Retinal pigment epithelial cell (primary cell): ENCODE measurements at regions not wholly inside any gene's neighbourhood (a gene's known extent, or its start where the extent isn't known, plus 50 kb on each side); places are given as distances from the start of the nearest gene placed in this dataset.

Experiments used
- DNase-seq: peaks from one replicate; pipeline ENCODE4 v3.0.0-alpha.2; 2010; ENCODE audit warnings: low read depth
- H3K4me3 ChIP-seq: 2 replicates; pipeline ENCODE4 v1.5.1; 2011; ENCODE audit warnings: mild to moderate bottlenecking, low read length, control low read depth, moderate library complexity
- TF ChIP-seq, protein P1 (sequence below): conservative IDR thresholded peaks from 2 replicates; pipeline ENCODE4 v1.5.1; 2011; ENCODE audit warnings: low read depth, low read length, control low read depth, inconsistent platforms

DNA sequence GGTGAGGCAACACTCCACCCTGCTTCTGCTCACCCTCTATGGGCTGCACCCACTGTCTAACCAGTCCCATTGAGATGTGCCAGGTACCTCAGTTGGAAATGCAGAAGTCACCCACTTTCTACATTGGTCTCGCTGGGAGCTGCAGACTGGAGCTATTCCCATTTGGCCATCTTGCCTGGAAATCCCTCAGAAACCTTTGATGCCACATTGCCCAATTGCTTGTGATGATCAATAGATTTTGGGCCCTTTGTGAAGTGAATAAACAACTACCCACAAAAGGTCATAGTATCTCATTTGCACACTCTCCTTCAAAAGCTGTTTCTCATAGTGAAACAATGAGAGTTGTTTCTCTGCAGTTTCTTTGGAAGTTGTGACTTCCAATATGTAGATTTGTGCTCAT, 742.9 kb downstream of the INHBA start:
- TF ChIP-seq, protein P1, sequence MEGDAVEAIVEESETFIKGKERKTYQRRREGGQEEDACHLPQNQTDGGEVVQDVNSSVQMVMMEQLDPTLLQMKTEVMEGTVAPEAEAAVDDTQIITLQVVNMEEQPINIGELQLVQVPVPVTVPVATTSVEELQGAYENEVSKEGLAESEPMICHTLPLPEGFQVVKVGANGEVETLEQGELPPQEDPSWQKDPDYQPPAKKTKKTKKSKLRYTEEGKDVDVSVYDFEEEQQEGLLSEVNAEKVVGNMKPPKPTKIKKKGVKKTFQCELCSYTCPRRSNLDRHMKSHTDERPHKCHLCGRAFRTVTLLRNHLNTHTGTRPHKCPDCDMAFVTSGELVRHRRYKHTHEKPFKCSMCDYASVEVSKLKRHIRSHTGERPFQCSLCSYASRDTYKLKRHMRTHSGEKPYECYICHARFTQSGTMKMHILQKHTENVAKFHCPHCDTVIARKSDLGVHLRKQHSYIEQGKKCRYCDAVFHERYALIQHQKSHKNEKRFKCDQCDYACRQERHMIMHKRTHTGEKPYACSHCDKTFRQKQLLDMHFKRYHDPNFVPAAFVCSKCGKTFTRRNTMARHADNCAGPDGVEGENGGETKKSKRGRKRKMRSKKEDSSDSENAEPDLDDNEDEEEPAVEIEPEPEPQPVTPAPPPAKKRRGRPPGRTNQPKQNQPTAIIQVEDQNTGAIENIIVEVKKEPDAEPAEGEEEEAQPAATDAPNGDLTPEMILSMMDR: no peak
- H3K4me3 ChIP-seq: no peak overlapping the region

DNA sequence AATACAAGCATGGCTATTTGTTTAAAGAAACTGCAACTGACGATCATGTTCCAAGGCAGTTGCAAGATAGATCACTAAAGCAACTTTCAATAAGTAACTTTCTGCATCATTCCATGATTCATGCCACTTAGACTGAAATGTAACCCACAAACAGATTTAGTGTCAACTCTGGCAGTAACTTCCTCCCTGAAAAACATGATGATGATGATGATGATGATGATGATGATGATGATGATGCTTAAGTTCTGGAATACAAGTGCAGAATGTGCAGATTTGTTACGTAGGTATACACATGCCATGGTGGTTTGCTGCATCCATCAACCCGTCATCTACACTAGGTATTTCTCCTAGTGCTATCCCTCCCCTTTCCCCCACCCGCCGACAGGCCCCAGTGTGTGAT, 754.7 kb downstream of the INHBA start:
- TF ChIP-seq, protein P1: no peak

More for the DNA sequence above, 742.9 kb downstream of the INHBA start:
- no peak for DNase-seq

DNA sequence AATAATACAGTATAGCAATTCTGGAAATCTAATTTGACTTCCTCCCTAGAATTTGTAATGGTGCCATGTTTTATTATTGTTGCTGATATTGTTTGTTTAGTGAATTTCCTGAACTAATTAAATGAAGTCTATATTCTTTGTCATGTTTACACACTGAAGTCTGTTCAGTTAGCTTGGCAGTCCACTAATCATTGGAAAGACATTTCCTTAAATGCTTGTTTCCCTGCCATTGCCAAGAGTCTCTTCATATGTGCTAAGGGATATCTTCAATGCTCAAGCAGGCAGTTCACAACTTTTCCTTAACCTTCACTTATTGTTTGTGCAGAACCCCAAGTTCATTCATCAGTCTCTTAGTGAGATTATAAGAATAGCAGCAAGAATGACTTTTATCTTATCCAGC, 755.3 kb downstream of the INHBA start:
- TF ChIP-seq, protein P1: no peak
- DNase-seq: no peak
- no peak overlapping the region for H3K4me3 ChIP-seq

More for the DNA sequence above, 754.7 kb downstream of the INHBA start:
- no peak for DNase-seq
- H3K4me3 ChIP-seq: no peak overlapping the region

DNA sequence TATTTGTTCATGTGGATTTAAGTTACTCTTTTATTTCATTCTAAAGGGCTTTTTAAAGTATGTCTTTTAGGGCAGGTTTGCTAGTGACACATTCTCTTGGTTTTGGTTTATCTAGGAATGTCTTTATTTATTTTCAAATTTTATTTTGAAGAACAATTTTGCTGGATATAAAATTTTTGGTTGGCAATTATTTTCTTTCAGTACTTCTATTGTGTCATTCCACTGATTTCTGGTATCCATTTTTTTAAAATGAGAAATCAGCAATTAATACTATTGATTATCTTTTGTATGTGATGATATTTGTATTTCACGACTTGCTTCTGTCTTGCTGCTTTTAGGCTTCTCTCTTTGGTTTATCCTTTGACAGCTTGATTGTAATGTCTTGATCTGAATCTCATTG, 756.3 kb downstream of the INHBA start:
- TF ChIP-seq, protein P1: no peak
- no peak overlapping the region for H3K4me3 ChIP-seq
- DNase-seq: no peak

DNA sequence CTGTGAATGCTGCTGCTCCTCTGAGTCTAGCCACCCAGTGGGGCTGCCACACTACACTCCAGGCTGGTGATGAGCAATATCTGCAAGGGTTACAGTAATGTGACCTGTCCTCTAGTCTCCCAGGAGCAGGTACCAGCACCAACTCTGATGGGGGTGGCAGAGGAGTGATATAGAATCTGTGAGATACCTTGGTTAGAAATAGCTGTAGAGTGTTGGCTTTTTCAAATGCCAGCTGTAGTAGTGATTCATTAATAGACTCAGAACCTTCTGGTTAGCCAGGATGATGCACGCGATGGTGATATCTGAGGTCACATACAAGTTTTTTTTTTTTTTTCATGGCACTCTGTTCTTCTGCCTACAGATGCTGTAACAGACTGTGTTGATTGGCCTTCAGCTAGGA, 757.1 kb downstream of the INHBA start:
- DNase-seq: no peak
- TF ChIP-seq, protein P1: no peak
- H3K4me3 ChIP-seq: no peak overlapping the region

DNA sequence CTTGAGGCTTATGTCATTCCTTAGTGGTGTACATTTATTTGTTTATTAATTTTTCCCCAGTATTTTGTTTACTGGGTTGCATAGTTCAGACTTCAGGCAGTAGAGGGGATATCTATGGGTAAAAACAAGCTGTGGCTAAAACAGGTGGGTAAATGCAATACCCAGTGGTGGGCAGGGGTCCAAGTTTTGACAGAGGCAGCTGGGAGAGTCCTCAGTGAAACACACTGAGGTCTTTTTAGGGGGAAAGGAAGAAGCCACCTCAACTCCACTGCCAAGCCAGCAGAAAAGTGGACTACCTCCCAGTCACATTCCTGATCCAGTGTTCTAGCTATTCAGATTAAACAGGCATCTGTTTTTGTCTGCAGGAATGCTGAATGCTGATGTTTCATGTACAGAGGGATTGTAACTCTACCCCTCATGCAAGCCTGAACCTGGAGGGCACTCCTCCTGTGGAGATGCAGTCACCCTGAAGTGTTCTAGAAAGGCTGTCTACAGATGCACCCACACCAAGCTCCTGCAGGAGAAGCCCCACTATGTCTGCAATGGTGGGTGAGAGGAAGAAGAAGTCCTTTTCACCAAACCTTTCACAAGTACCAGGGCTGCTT, 757.8 kb downstream of the INHBA start:
- DNase-seq: no peak
- no peak overlapping the region for H3K4me3 ChIP-seq
- TF ChIP-seq, protein P1: no peak

DNA sequence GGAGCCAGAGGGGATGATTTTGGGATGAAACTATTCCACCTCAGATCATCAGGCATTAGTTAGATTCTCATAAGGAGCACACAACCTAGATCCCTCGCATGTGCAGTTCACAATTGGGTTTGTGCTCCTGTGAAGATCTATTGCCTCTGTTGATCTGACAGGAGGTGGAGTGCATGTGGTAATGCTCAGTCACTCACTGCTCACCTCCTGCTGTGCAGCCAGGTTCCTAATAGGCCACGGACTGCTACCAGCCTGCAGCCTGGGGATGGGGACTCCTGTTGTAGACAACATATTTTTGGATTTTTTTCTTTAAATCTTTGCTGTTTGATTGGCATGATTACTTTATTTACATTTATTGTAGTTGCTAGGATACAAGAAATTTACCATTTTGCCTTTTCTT, 765.0 kb downstream of the INHBA start:
- TF ChIP-seq, protein P1: no peak
- no peak for DNase-seq
- no peak overlapping the region for H3K4me3 ChIP-seq
